DMS114 treated with DMSO at 0.1 percent for 48 hours (cell line): ENCODE measurements at regions not wholly inside any gene's neighbourhood (a gene's known extent, or its start where the extent isn't known, plus 50 kb on each side); places are given as distances from the start of the nearest gene placed in this dataset.

Experiments used
- DNase-seq: peaks from one replicate; lab custom pipeline; 2025; ENCODE audit not compliant: unreplicated experiment; lab: John Stamatoyannopoulos, UW

DNA sequence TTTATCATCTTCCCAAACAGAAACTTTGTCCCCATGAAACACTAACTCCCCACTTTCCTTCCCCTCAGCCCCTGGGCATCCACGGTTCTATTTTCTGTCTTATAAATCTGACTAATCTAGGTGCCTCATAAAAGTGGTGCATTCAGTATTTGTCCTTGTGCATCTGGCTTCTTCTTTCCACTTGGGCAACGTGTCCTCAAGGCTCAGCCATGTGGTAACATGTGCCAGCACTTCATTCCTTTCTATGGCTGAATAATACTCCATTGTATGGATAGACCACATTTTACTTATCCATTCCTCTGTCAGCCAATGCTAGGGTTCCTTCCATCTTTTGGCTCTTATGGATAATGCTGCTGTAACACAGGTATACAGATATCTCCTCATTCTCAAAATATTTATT lies 305.0 kb upstream of the RUNX1 start:
- no peak for DNase-seq

DNA sequence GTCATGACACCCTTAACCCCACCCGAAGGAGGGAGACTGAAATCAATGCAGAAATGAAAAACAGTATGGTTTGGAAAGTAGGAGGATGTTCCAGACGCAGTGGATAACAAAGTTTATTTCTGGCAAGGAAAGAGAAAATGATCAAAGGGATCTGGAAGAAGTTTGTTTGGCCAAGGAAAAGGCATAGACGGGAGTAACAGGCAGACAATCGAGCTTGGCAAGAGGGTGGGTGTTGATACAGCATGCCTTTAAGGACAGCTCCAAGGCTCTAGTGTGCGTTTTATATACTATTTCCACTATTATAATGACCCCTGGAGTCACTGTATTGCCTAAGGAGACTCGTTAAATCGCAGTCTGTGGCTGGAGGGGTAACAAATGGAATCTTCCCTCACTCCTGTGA lies 303.7 kb upstream of the RUNX1 start:
- DNase-seq: no peak

DNA sequence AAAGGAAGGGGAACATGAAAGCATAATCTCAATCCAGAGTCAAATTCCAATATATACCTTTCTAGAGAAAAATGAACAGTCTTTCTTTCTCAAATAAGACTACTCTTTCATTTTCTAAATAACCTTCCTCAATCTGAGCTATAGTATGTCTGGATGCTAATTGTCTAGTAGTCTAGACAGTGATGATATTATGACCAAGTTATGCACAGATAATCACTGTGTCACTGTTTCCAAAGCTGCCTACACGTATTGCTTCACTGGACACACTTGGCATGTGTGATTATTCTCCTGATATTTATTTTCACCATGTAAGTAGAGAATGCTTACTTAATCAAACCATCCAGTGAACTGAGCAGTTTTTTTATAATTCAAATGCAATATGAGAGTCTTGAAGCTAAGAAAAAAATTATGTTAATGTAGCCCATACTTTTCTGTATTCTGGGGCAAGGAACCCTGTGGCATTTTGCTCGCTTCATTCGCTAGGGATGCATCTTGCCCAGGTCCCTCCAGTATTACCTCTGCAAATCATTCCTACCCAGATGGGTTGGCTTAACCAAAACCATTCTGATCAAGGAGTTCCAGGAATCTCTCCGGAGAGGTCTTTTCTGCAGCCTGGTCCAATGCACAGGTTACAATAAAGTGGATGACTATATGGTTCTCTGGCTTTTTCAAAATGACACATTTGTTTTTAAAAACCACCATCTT lies 303.1 kb upstream of the RUNX1 start:
- DNase-seq: no peak

DNA sequence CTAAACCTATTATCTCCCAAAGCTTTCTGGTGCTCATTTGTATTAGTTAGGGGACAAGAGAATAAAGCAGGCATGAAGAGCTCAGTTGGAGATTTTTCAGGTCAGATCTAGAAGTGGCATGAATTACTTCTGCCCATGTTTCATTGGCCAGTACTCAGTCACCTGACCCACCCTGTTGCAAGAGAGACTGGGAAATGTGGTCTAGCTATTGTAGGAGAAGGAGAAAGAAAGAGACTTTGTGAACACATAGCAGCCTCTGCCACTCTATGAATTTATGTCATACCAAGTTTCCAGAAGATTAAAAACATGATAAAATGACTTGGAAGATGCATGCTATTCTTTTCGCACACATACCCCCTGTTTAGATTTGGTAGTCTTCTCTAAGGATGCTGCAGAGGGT lies 302.3 kb upstream of the RUNX1 start:
- DNase-seq: no peak

DNA sequence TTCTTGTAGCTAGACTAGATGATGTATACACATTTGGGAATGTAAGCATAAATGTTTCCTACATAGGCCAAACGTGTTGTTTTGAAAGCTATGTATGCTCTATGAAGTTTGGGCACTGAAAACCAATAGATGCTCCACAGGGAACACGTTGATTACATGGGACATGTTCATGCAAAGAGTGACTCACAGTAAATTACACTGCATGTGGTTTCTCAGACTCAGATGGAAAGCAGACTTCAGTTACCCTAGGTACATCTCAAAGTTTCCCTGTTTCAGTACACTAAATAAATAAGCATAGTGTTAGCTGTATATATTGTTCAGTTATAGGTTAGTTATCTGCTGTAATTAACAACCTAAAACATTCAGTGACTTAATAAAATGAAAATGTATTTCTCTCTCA lies 301.9 kb upstream of the RUNX1 start:
- DNase-seq: no peak

DNA sequence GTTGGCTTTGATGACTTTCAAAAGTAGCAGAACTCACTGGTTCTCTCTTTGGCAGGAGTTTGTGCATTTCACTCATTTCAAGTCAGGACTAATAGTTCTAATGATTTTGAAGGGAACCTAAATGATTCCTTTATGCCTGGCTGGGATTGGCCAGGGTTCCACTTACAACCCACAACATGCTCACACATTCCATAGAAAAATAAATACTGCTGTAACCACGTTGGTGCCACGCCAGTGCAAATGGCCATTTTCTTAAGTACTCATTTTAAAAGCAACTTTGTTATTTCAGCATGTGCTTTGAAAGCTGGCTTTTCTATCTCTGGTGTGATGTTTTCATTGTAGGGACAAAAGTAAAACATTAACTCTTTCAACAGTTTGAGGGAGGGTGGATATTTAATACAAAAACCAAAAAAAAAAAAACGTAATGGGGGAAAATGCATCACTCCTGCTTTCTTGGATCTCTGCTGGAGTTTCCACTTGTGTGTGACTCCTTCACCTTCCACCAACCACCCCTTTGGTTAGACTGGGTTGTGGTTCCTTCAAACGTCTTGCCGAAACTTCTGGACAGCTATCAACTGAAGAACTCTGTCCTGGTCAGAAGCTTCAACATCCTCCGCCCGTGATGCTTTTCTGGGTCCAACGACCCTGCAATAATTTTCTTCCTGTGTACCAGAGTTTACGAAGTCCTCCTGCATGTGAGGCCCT lies 300.4 kb upstream of the RUNX1 start:
- DNase-seq: no peak

DNA sequence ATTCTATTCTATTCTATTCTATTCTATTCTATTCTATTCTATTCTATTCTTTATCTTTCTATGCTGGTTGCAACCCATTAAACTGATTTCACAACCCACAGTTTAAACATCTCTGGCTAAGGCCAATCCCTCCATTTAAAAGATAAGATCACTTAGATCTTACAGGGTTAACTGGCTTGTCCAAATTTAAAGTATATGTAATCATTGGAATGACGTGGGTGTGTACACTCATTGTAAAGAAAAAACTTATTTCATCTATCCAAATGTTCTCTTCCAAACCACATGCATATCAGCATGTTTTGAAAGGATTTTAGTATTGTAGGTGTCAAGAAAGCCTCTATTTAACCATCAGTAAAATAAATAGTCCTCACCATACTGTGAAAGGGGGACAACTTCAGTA lies 299.6 kb upstream of the RUNX1 start:
- no peak for DNase-seq

DNA sequence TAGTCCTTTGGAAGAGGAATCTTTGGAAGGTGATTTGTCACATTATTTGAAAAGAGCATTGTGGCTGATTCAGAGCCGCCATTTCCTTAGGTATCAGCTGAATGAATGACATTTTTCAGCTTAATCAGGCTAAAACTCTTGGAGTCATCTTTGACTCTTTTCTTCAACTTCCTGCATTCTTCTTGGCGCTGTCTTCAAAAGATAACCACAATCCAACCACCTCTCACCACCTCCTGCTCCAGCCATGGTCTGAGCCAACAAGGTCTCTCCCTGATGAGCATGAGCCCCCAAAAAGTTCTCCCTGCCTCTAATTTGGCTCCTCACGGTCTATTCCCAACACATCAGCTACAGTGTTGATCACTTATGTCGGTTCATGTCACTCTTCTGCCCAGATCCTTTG lies 297.6 kb upstream of the RUNX1 start:
- no peak for DNase-seq

DNA sequence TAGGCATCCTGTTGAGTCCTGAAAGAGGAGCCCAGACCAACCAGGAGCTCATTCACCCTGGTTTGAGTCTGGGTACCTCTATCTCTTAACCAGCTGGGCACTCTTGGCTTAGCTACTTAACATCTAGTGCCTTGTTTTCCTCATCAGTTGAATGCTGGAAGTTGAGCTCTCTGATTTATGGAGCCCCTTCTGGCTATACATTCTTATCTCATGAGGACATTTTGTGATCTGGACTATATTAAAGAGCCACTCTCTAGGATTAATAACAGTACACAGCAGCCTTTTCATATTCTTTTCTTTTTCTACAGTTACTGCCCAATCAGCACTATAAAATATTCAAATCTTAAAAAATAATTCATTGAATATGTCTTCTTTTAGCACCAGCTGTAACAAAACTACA lies 296.9 kb upstream of the RUNX1 start:
- DNase-seq: no peak

DNA sequence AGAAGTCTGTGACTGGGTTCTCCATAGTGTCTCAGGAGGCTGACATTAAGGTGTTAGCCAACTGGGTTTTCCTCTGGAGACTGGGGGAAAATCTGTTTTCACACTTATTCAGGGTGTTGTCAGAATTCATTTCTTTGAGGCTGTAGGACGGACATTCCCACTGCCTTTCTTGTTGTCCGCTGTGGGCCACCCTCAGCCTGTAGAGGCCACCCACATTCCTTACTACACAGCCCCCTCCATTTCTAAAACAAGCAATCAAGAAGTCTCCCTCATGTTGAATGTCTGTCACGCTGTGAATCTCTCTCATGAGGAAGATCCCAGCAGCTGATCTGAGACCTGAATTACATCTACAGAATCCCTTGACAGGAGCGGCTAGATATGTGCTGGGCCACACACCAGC lies 295.5 kb upstream of the RUNX1 start:
- DNase-seq: no peak

DNA sequence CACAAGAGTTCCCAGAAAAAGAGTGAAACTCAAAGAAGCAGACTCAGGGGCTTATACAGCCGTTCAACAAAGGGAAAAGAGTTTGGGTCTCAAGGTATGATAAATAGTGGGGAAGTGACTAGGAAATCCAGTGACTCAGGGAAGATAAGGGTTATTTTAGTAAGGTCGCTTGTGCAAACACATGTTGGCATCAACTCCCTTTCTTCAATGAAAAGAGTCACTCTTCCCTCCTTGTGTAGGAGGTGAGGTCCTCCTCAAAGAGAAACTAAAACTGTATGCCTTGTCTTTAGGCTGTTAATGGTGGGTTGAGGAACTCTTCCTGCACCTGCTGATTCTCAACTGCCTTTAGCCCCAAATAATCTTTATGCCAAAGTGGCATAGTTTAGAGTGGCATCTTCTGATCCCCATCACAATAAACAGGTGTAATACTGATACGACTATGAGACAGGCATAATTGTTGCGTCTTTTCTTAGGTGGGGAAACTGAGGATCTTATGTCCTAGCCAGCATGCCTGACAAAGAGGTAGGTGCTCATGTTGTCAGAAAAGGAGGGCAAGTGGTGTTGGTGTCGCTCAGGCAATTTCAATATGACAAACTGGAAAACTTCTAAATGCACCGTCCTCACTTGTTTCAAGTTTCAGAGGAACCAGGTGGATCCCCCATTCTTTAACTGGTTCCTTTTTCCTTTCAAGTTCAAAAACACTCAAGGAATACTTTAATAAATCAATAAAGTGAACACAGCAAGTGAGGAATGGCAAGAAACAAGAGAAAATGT lies 294.1 kb upstream of the RUNX1 start:
- DNase-seq: no peak

DNA sequence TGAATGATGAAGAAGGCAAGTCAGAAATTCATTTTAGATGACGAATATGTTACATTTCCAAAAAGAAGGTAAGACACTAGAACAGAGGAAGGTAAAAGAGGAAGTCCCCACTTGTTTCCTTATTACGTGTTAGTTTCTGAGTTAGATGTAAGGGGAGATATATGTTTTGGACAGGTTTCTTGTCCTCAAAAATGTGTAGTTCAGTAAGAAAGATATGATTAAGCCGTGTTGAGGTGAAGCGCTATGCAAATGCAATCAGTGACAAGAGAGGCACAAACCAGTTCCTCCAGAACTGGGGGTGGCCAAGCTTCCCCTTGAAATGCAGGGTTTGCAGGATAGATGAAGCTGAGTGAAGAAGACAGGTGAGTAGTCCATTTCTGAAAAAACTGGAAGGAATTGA lies 293.3 kb upstream of the RUNX1 start:
- DNase-seq: no peak

DNA sequence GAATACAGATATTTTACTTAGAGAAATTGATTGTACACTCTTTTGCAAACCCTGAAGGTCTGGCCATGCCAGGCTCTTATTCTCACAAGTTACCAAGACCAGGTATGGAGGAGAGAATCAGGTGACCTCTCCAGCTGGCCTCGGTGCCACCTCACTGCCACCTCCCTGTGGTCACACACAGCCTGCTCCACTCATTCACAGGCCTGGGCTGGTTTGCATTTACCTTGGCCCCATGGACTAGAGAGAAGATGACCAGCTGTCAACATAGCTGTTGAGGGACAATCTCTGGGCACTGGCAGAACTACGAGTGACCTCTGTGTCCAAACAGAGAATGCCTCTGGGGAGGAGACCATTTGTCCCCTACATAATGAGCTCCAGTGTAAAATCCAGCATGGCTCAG lies 291.2 kb upstream of the RUNX1 start:
- DNase-seq: no peak

DNA sequence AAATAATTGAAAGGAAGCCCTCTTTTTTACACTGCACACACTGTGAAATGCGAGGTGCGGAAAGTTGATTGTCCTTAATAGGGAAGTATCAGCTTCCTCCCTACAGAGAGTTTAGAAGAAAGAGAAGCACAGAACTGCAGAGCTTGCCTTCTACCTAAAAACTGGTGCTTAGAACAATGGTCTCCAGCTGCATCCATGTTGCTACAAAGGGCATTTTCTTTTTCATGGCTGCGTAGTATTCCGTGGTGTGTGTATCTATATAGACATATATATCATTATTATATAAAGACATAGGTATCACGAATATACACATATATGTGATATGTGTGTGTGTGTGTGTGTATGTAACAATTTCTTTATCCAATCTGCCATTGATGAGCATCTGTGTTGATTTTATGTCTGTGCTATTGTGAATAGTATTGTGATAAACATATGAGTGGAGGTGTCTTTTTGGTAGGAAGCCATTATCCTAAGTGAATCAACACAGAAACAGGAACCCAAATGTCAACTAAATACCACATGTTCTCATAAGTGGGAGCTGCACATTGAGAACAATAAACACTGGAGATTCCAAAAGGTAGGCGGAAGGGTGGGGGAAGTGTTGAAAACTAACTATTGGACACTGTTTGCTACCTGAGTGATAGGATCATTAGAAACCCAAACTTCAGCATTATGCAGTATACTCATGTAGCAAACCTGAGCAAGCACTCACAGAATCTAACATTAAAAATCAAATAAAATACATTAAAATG lies 290.0 kb upstream of the RUNX1 start:
- DNase-seq: no peak

DNA sequence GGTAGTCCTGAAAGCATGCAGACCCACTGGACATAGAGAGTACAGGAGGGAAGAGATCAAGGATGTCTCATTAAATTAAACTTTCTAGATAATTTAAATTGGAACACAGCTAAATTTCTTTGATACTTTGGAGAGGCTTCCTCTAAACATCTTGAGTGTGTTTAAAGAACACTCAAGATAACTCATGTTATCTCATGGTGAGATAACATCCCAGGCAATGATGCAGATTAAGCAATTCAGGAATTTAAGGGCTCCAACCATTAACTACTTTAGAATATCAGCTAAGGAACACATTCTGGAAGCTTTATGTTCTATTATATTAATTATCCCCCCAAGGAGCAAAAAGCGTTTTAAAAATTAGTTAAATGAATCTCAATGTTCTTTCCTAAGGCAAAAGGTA lies 289.2 kb upstream of the RUNX1 start:
- no peak for DNase-seq

DNA sequence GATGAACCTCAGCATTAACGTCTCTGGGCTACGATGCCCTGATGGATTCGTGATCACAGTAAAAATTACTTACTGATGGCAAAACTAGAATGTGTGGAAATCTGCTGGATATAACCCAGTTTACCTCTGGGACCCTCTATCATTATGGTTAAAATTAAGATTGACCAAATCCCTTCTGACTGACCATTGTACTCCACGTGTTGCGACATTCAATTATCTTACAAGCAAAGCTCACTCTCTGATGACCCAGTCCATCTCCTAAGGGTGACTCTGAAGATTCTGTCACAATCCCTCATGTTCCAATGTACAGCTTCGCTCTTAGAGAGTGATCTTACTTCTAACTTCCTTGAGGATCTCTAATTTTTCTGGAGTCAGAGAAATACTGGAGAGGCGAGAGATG lies 288.5 kb upstream of the RUNX1 start:
- no peak for DNase-seq

DNA sequence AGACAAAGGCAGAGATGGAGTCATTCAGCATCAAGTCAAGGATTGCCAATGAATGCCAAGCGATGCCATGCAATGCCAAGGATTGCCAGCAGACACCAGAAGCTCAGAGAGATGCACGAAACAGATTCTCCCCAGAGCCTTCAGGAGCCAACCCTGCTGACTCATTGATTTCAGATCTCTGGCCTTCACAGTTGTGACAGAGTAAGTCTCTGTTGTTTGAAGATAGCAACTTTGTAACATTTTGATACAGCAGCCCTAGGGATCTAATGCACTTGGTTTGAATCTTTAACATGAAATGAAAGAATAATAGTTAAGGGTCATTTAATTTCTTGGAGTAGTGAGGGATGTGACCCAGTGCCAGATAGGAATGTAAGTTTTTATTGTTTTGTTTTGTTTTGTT lies 287.4 kb upstream of the RUNX1 start:
- DNase-seq: no peak

DNA sequence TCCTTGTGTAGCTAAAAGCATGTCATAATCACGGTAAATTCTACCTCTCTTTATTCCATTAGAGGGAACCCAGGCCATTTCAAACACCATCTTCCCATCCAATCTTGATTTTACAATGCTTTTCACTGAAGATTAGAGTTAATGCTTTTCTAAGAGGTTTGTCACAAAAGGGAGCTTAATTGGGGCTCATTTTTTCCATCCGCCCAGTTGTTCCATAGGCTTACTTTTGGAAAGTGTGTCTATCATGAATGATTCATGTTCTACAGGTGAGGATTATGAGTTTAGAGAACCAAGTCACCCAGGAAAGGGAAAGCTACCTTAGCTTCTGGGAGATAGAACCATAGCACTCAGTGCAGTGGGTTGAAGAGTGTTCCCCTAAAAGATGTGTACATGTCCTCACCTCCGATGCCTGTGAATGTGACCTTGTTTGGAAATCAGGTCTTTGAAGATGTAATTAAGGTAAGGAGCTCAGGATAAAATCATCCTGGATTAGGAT lies 286.9 kb upstream of the RUNX1 start:
- DNase-seq: no peak

DNA sequence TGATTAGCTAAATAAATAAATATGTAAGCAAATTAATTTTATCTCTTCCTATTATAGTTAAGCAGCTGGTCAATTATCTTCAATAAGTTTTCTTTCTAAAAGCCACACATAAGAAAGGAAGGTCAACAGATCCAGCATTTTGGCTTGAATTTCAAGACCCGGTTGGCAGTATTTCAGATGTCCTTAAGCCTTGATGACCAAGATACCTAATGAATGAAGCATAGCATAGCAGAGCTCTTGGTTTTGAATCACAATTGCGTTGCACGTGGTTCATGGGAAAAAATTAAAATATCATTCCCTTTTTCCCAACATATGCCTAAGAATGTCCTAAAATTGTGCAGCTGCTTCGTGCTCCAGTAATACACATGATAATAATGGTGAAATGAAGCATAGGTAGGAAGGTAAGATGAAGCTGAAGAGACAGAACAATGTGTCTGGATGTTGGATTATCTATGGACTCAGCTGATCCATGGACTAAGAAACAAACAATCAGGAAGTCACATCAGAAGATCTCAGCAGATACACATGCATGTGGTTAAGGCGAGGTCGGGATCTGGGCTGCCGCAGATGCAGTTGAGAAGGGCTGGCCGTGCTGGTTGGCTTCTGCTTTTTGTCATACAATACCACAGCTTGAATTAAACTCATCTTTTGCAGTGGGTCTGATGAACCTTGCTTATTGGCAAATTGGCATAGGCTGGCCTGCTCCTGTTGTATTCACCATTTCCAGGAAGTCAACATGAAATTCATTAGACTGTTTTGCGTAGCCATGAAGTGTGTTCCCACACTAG lies 284.9 kb upstream of the RUNX1 start:
- DNase-seq: no peak

DNA sequence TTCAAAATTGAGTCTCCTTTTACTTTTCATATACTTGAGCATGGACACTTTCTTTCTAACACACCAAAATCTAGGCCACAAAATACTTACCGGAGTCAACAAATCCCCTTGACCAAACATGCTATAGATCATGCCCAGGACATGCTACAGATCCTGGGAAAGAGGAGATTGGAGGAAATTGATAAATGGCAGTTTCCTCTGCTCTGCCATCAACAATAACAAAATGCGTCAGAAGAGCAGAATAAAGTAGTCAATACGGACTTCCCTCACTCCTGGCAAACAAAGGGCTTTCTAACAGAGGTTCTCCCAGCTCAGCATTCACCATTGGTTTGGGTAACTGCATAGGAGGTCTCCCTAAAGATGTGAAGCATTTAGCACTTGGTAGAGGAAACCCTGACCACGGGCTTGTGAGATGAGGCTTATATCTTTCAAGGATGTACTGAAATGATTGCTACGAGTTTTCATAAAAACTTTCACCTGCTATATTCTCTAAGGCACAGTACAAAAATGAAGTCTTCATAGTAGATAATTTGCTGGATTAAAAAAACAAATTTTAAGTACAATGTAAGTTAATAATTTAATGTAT lies 283.8 kb upstream of the RUNX1 start:
- no peak for DNase-seq
